Upper lobe of left lung (tissue), 4 donors: ENCODE measurements at regions not wholly inside any gene's neighbourhood (a gene's known extent, or its start where the extent isn't known, plus 50 kb on each side); places are given as distances from the start of the nearest gene placed in this dataset.
"Not testable (repeated sequence)": the region's sequence is repeated elsewhere in the genome, so short reads cannot be mapped to it uniquely, and the experiment has no call there.

Experiments
- POLR2A ChIP-seq, 4 donors: fragments of 450-650 bp; IDR thresholded peaks; one replicate each; pipeline ENCODE4 v1.5.1; 2016 to 2017; ENCODE audit warnings: antibody characterized with exemption in 4 of 4, mild to moderate bottlenecking in 2 of 4
- TF ChIP-seq, protein P1 (sequence below), 6 experiments: fragments of 450-650 bp in 4 of 6; fragments of 200-600 bp in 2 of 6; sonication (generic) in 2 of 6; IDR thresholded peaks; one replicate each; pipeline ENCODE4 v1.5.1; 2016 to 2019; ENCODE audit warnings: antibody characterized with exemption in 6 of 6

DNA sequence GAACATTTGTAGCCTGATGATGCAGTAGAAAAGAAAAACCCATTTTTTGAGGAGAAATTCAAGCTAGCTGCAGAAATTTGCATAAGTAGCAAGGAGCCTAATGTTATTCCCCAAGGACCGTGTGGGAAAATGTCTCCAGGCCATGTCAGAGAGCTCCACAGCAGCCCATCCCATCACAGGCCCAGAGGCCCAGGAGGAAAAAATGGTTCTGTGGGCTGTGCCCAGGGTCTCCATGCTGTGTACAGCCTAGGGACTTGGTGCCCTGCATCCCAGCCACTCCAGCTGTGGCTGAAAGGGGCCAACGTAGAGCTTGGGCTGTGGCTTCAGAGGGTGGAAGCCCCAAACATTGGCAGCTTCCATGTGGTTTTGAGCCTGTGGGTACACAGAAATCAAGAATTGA lies 79.0 kb downstream of the CAVIN4 start:
- TF ChIP-seq, protein P1, sequence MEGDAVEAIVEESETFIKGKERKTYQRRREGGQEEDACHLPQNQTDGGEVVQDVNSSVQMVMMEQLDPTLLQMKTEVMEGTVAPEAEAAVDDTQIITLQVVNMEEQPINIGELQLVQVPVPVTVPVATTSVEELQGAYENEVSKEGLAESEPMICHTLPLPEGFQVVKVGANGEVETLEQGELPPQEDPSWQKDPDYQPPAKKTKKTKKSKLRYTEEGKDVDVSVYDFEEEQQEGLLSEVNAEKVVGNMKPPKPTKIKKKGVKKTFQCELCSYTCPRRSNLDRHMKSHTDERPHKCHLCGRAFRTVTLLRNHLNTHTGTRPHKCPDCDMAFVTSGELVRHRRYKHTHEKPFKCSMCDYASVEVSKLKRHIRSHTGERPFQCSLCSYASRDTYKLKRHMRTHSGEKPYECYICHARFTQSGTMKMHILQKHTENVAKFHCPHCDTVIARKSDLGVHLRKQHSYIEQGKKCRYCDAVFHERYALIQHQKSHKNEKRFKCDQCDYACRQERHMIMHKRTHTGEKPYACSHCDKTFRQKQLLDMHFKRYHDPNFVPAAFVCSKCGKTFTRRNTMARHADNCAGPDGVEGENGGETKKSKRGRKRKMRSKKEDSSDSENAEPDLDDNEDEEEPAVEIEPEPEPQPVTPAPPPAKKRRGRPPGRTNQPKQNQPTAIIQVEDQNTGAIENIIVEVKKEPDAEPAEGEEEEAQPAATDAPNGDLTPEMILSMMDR (IDR thresholded peaks at IDR 0.05): not testable (repeated sequence)
- not testable (repeated sequence) for TF ChIP-seq POLR2A (IDR thresholded peaks at IDR 0.05)
